AG09309 (cell line): ENCODE measurements at regions not wholly inside any gene's neighbourhood (a gene's known extent, or its start where the extent isn't known, plus 50 kb on each side); places are given as distances from the start of the nearest gene placed in this dataset.

Source experiments
- DNase-seq: peaks from one replicate; pipeline ENCODE4 v3.0.0-alpha.2; 2010; ENCODE audit warnings: low read depth
- H3K4me3 ChIP-seq: 2 replicates; pipeline ENCODE4 v1.5.1; 2011; ENCODE audit warnings: mild to moderate bottlenecking, low read depth, low read length, moderate library complexity; ENCODE audit not compliant: control insufficient read depth
- CTCF ChIP-seq: IDR thresholded peaks from 2 replicates; pipeline ENCODE4 v1.5.1; 2011; ENCODE audit warnings: mild to moderate bottlenecking, low read depth, low read length, inconsistent platforms; ENCODE audit not compliant: insufficient read depth, control insufficient read depth; ENCODE audit errors: missing control alignments

DNA sequence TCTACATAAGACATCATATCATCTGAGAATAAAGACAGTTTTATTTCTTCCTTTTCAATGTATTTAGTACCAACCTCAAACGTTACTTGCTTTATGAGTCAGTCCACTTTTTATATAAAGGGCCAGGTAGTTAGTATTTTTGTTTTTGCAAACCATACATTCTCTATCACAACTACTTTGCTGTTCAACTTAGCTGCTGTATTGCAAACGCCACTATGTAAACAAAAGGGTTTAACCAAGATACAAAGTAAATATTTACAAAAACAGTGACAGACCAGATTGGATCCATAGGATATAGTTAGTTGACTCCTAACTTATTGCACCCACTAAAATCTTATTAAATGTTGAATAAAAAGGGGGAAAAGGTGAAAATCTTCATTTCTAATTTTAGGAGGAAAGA lies 87.7 kb upstream of the FOXG1 start:
- no peak for DNase-seq
- no peak for TF ChIP-seq CTCF

GRCh38 chr14:28681681-28682080 lies 84.9 kb upstream of the FOXG1 start:
- no peak for TF ChIP-seq CTCF
- no peak for DNase-seq
- no peak overlapping the region for H3K4me3 ChIP-seq

More for the DNA sequence above, 87.7 kb upstream of the FOXG1 start:
- no peak overlapping the region for H3K4me3 ChIP-seq

- TF ChIP-seq CTCF: no peak
- H3K4me3 ChIP-seq: no peak overlapping the region
- no peak for DNase-seq
Observed at GRCh38 chr14:28690029-28690692, 76.4 kb upstream of the FOXG1 start.

- TF ChIP-seq CTCF: no peak
- DNase-seq: no peak
- H3K4me3 ChIP-seq: no peak overlapping the region
Observed at GRCh38 chr14:28695109-28695508, 71.5 kb upstream of the FOXG1 start.

DNA sequence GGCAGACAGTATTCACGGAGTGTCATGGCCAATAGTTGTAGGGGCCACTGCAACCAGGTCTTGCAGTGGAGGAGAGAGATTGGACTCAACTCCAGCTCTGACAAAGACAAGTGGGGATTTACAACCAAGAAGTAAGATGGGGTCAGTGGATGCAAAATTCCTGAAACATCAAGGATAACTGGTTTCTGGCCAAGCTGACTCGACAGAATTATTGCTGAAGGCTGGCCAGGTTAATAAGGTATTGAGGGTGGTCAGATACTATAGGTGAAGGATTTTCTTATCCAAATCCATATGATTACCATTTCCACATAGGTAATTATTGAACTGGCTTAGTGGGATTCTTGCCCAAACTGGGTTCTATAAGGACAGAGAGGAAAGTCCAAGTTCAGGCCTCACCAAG lies 64.9 kb upstream of the FOXG1 start:
- no peak for DNase-seq
- no peak for TF ChIP-seq CTCF
- no peak overlapping the region for H3K4me3 ChIP-seq

- TF ChIP-seq CTCF: no peak
Observed at GRCh38 chr14:28703482-28703881, 63.1 kb upstream of the FOXG1 start.

DNA sequence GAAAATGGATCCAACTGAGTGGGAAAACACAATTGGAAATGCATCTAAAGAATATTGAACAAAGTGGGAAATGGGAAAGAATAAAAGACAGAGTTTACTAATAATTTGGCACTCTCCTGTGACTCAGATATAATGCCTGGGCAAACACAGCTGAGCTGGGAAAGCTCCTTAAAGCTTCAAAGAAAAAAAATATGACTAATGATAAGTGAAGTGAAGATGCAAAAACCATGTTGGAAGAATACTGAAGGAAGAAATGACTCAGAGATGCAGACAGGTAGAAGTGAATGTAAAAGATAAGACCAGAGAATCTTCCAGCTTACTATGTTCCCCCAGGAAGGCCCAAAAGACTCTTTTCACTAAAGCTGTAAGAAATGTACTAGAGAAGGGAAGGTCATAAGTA lies 62.4 kb upstream of the FOXG1 start:
- TF ChIP-seq CTCF: no peak
- DNase-seq: no peak

More at GRCh38 chr14:28703482-28703881, 63.1 kb upstream of the FOXG1 start:
- H3K4me3 ChIP-seq: no peak overlapping the region
- DNase-seq: no peak

More for the DNA sequence above, 62.4 kb upstream of the FOXG1 start:
- no peak overlapping the region for H3K4me3 ChIP-seq
